ENCODE measurements at regions not wholly inside any gene's neighbourhood (a gene's known extent, or its start where the extent isn't known, plus 50 kb on each side); places are given as distances from the start of the nearest gene placed in this dataset.
"Not testable (repeated sequence)": the region's sequence is repeated elsewhere in the genome, so short reads cannot be mapped to it uniquely, and the experiment has no call there.

DNA sequence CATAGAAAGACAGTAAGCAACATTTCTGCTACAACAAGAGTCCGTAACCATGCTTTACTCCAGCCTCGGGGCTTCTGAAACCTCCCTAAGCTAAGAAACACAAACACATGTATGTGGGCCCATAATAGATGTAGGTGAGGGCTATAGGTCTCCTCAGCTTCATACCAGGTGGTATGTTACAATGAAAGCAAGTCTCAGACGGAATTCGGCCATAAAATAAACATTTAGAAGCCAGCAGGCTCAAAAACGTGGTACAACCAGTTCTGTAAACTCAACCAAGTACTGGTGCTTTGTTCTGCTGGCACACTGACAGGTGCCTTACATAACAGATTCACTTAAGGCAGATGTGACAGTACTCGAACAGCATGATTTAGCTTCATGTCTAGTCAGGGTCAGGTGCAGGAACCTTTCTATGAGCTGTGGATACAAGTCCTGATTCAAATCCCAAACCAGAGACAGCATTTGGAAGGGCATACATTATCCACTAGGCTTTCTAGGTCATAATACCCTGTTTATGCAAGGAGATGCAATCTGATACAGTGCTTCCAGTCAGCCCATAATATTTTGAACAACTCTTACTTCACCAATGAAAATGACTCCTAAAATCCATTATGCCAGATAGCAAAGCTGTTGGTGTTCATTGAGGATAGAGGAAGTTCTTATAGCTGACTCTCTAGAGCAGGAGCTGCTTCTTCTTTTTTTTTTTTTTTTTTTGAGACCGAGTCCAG is 113.8 kb upstream of the ENPP6 start:
- Histone ChIP-seq H3K36me3 (replicated peaks in 1 of 2; ENCODE audit: control extremely low read depth in 1 of 2, control insufficient read depth in 1 of 2, extremely low read depth in 1 of 2, insufficient read depth in 2 of 2, low read length in 1 of 2) (no peaks in the 10 kb centered on the region), H3K27ac (ENCODE audit: low read length in 2 of 2) (peak overlapping the region; percentile 56 to 91), H3K4me3 (ENCODE audit: control extremely low read depth in 1 of 5, extremely low read depth in 1 of 5, insufficient read depth in 1 of 5, low read depth in 2 of 5, low read length in 4 of 5) (no peak overlapping the region), H3K9me3 (ENCODE audit: control extremely low read depth in 1 of 3, control insufficient read depth in 2 of 3, insufficient read depth in 1 of 3, low read length in 2 of 3) (no peaks in the 10 kb centered on the region), H4K20me1 (ENCODE audit: control insufficient read depth, insufficient read depth, low read length, poor library complexity, severe bottlenecking) (no peaks in the 10 kb centered on the region), H3K9ac (ENCODE audit: low read length) (no peak overlapping the region), H3K4me1 (ENCODE audit: control insufficient read depth in 2 of 2, insufficient read depth in 2 of 2, low read length in 2 of 2) (peaks cover 70 to 71% of the 10 kb centered on the region in 2 donors), H3K4me2 (replicated peaks; ENCODE audit: low read depth, low read length, poor library complexity, severe bottlenecking) (peak overlapping the region; percentile 49), H3K27me3 (replicated peaks in 1 of 4; ENCODE audit: control extremely low read depth in 1 of 4, control insufficient read depth in 3 of 4, insufficient read depth in 4 of 4, low read length in 3 of 4) (no peaks in the 10 kb centered on the region), H2AFZ (ENCODE audit: insufficient read depth, low read depth, low read length, poor library complexity, severe bottlenecking) (no peak overlapping the region), H3K79me2 (ENCODE audit: control insufficient read depth, insufficient read depth, low read length) (no peaks in the 10 kb centered on the region)
- CTCF ChIA-PET = interaction anchor here (0.7 to 1.5 kb wide), 6 partner anchors 17 to 89 kb away, joined by 3 read pairs; no protein-coding TSS in a partner anchor
- Mint-ChIP-seq H3K27ac (peak overlapping the region; percentile 96), H3K4me3 (peak overlapping the region; percentile 6), H3K4me1 (peaks cover 75% of the 10 kb centered on the region), H3K27me3 (no peaks in the 10 kb centered on the region), H3K9me3 (ENCODE audit: insufficient read depth) (no peaks in the 10 kb centered on the region)
- intact Hi-C loops (cut with micrococcal nuclease) = no loop called here
- ATAC-seq (ENCODE audit: low read depth) (no peak), DNase-seq (peak; percentile 66)
- POLR2A ChIA-PET = interaction anchor here (0.6 to 1.6 kb wide), 6 partner anchors 12 to 64 kb away, joined by 3 to 10 read pairs (median 4); no protein-coding TSS in a partner anchor
- WGBS (ENCODE audit: insufficient coverage) = 67% methylated on average over 1 of the region's 7 CpGs
- TF ChIP-seq, protein P1, sequence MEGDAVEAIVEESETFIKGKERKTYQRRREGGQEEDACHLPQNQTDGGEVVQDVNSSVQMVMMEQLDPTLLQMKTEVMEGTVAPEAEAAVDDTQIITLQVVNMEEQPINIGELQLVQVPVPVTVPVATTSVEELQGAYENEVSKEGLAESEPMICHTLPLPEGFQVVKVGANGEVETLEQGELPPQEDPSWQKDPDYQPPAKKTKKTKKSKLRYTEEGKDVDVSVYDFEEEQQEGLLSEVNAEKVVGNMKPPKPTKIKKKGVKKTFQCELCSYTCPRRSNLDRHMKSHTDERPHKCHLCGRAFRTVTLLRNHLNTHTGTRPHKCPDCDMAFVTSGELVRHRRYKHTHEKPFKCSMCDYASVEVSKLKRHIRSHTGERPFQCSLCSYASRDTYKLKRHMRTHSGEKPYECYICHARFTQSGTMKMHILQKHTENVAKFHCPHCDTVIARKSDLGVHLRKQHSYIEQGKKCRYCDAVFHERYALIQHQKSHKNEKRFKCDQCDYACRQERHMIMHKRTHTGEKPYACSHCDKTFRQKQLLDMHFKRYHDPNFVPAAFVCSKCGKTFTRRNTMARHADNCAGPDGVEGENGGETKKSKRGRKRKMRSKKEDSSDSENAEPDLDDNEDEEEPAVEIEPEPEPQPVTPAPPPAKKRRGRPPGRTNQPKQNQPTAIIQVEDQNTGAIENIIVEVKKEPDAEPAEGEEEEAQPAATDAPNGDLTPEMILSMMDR (IDR thresholded peaks at IDR 0.05) = no peak
- no peak for TF ChIP-seq EZH2 (IDR thresholded peaks at IDR 0.05; ENCODE audit: borderline replicate concordance, insufficient read depth, low read depth, low read length, poor library complexity, severe bottlenecking)

DNA sequence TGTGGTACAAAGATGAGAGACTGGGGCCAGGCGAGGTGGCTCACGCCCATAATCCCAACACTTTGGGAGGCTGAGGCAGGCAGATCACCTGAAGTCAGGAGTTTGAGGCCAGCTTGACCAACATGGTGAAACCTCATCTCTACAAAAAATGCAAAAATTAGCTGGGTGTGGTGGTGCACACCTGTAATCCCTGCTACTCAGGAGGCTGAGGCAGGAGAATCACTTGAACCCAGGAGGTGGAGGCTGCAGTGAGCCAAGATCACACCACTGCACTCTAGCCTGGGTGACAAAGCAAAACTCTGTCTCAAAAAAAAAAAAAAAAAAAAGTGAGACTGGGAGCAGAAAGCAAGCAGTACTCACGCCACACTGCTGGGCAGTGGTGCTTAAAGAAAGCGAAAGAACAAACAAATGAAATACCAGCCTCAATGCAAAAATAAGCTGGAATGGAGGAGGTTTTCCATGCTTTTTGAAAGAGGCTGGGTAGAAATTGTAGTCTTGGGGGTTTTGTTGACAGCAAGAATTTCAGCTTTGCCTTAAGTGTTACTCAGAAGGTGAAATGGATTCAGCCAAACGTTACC is 112.9 kb upstream of the ENPP6 start:
- H2AFZ ChIP-seq (ENCODE audit: insufficient read depth, low read depth, low read length, poor library complexity, severe bottlenecking); H3K9me3 Mint-ChIP-seq (ENCODE audit: insufficient read depth); H4K20me1 ChIP-seq (ENCODE audit: control insufficient read depth, insufficient read depth, low read length, poor library complexity, severe bottlenecking); intact Hi-C loops (cut with micrococcal nuclease); H3K79me2 ChIP-seq (ENCODE audit: control insufficient read depth, insufficient read depth, low read length); H3K27me3 Mint-ChIP-seq; ATAC-seq (ENCODE audit: low read depth); DNase-seq; H3K36me3 ChIP-seq (replicated peaks in 1 of 2; ENCODE audit: control extremely low read depth in 1 of 2, control insufficient read depth in 1 of 2, extremely low read depth in 1 of 2, insufficient read depth in 2 of 2, low read length in 1 of 2); H3K9me3 ChIP-seq (ENCODE audit: control extremely low read depth in 1 of 3, control insufficient read depth in 2 of 3, insufficient read depth in 1 of 3, low read length in 2 of 3); H3K9ac ChIP-seq (ENCODE audit: low read length); H3K4me3 ChIP-seq (ENCODE audit: control extremely low read depth in 1 of 5, extremely low read depth in 1 of 5, insufficient read depth in 1 of 5, low read depth in 2 of 5, low read length in 4 of 5); H3K27me3 ChIP-seq (replicated peaks in 1 of 4; ENCODE audit: control extremely low read depth in 1 of 4, control insufficient read depth in 3 of 4, insufficient read depth in 4 of 4, low read length in 3 of 4): not testable (repeated sequence)
- H3K4me3 Mint-ChIP-seq = peak overlapping the region; percentile 75
- peaks cover 68 to 71% of the 10 kb centered on the region in 2 donors for H3K4me1 ChIP-seq (ENCODE audit: control insufficient read depth in 2 of 2, insufficient read depth in 2 of 2, low read length in 2 of 2)
- POLR2A ChIA-PET = interaction anchor here (0.6 to 1.6 kb wide), 6 partner anchors 9 to 79 kb away, joined by 3 to 10 read pairs (median 4); no protein-coding TSS in a partner anchor
- H3K27ac Mint-ChIP-seq = peak overlapping the region; percentile 96
- no CpG with 5 or more reads among the region's 5 CpGs for WGBS (ENCODE audit: insufficient coverage)
- H3K4me1 Mint-ChIP-seq = peaks cover 74% of the 10 kb centered on the region
- peak overlapping the region; percentile 26 for H3K4me2 ChIP-seq (replicated peaks; ENCODE audit: low read depth, low read length, poor library complexity, severe bottlenecking)
- CTCF ChIA-PET = interaction anchor here (1.1 to 3.2 kb wide), 3 partner anchors 18 to 54 kb away, joined by 3 to 13 read pairs (median 3); no protein-coding TSS in a partner anchor
- peak overlapping the region; percentile 89 to 91 for H3K27ac ChIP-seq (ENCODE audit: low read length in 2 of 2)
